ENCODE measurements at regions not wholly inside any gene's neighbourhood (a gene's known extent, or its start where the extent isn't known, plus 50 kb on each side); places are given as distances from the start of the nearest gene placed in this dataset.

DNA sequence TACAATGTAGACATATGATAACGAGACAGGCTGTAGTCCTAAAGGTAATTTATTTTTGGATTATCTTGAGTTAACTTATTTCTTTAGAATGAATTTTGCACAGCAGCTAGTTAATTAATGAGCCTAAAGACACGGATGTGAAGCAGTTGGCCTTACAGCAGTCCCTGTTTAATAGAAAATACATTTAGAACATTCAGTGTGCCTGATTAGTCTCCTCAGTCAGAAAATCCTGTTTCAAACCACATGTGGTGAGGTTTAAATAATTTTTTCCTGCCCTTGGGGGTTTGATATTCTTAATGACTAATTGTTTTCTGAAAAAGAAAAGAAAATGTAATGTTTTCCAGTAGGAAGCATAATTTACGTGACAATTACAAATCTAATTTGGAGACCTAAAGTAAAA lies 494.2 kb upstream of the CDH8 start:
- H3K4me1 ChIP-seq = no peaks in the 10 kb centered on the region
- ATAC-seq (no peak), DNase-seq (no peak)
- intact Hi-C loops (cut with DNase I) = no loop called here
- TF ChIP-seq, protein P1, sequence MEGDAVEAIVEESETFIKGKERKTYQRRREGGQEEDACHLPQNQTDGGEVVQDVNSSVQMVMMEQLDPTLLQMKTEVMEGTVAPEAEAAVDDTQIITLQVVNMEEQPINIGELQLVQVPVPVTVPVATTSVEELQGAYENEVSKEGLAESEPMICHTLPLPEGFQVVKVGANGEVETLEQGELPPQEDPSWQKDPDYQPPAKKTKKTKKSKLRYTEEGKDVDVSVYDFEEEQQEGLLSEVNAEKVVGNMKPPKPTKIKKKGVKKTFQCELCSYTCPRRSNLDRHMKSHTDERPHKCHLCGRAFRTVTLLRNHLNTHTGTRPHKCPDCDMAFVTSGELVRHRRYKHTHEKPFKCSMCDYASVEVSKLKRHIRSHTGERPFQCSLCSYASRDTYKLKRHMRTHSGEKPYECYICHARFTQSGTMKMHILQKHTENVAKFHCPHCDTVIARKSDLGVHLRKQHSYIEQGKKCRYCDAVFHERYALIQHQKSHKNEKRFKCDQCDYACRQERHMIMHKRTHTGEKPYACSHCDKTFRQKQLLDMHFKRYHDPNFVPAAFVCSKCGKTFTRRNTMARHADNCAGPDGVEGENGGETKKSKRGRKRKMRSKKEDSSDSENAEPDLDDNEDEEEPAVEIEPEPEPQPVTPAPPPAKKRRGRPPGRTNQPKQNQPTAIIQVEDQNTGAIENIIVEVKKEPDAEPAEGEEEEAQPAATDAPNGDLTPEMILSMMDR (IDR thresholded peaks at IDR 0.05) = no peak
- H3K27ac ChIP-seq = no peak overlapping the region
- H3K4me3 ChIP-seq = no peak overlapping the region
- no peaks in the 10 kb centered on the region for H3K27me3 ChIP-seq
- H3K36me3 ChIP-seq = no peaks in the 10 kb centered on the region
- no peaks in the 10 kb centered on the region for H3K9me3 ChIP-seq

- no peak overlapping the region for H3K4me3 ChIP-seq
- no peak for ATAC-seq
- H3K4me1 ChIP-seq = no peaks in the 10 kb centered on the region
- no peak for DNase-seq
- no peaks in the 10 kb centered on the region for H3K9me3 ChIP-seq
- intact Hi-C loops (cut with DNase I) = no loop called here
- no peak overlapping the region for H3K27ac ChIP-seq
- H3K36me3 ChIP-seq = no peaks in the 10 kb centered on the region
- TF ChIP-seq, protein P1 (IDR thresholded peaks at IDR 0.05) = no peak
- H3K27me3 ChIP-seq = no peaks in the 10 kb centered on the region
Observed at GRCh38 chr16:62516001-62516400, 479.8 kb upstream of the CDH8 start.

DNA sequence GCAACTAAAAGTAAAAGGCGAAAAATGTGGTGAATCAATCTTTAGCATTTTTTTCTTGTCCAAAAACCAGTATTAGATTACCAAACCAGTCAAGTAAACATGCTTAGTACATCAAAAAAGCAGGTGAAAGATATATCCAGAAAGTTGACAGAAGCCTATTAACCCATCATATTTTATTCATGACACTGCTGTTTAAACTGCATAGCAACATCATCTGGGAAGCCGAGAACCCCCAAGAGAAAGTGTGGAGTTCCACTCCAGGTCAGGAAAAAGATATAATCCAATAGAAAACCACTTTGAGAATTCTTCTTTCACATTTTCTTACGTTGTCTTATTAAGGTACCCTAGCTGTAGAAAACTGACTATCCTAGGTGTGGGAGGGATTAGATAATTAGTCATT lies 466.8 kb upstream of the CDH8 start:
- no peaks in the 10 kb centered on the region for H3K9me3 ChIP-seq
- H3K4me3 ChIP-seq = no peak overlapping the region
- H3K36me3 ChIP-seq = no peaks in the 10 kb centered on the region
- TF ChIP-seq, protein P1 (IDR thresholded peaks at IDR 0.05) = no peak
- no peak for DNase-seq
- intact Hi-C loops (cut with DNase I) = no loop called here
- no peaks in the 10 kb centered on the region for H3K4me1 ChIP-seq
- H3K27ac ChIP-seq = no peak overlapping the region
- H3K27me3 ChIP-seq = no peaks in the 10 kb centered on the region
- no peak for ATAC-seq

DNA sequence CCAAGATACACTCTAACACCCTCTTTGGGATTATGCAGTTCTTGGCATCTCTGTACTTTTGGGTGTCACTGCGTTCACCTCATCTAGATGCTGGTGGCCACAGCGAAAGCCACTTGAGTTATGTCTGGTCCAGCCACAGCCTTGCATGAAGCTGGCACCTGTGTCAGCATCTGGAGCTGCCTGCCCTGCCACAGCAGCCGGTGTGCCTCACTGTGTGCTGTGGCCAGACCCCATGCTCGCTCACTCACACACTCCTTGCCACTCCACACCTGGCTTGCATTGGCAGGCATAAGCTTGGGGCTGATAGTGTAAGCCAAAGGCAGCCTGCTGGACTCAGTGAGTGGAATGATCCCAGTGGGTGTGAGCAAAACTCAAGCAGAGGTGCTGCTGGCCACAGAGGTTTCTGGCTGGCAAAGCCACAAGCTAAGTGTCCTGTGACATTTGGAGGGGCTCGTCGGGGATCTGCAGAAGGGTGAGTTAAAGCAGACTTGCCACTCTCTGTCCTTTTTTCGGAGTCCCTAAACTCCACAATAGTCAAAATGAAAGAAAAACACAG lies 442.7 kb upstream of the CDH8 start:
- H3K27me3 ChIP-seq = no peaks in the 10 kb centered on the region
- no peaks in the 10 kb centered on the region for H3K4me1 ChIP-seq
- intact Hi-C loops (cut with DNase I) = no loop called here
- H3K4me3 ChIP-seq = no peak overlapping the region
- no peaks in the 10 kb centered on the region for H3K36me3 ChIP-seq
- TF ChIP-seq, protein P1 (IDR thresholded peaks at IDR 0.05) = no peak
- ATAC-seq (no peak), DNase-seq (no peak)
- no peak overlapping the region for H3K27ac ChIP-seq
- H3K9me3 ChIP-seq = no peaks in the 10 kb centered on the region

- no peaks in the 10 kb centered on the region for H3K4me1 ChIP-seq
- no peaks in the 10 kb centered on the region for H3K27me3 ChIP-seq
- no peaks in the 10 kb centered on the region for H3K36me3 ChIP-seq
- no peaks in the 10 kb centered on the region for H3K9me3 ChIP-seq
- no peak for DNase-seq
- no peak for ATAC-seq
- intact Hi-C loops (cut with DNase I) = no loop called here
- no peak overlapping the region for H3K4me3 ChIP-seq
- no peak overlapping the region for H3K27ac ChIP-seq
- TF ChIP-seq, protein P1 (IDR thresholded peaks at IDR 0.05) = no peak
Observed at GRCh38 chr16:62477796-62478195, 441.6 kb upstream of the CDH8 start.

DNA sequence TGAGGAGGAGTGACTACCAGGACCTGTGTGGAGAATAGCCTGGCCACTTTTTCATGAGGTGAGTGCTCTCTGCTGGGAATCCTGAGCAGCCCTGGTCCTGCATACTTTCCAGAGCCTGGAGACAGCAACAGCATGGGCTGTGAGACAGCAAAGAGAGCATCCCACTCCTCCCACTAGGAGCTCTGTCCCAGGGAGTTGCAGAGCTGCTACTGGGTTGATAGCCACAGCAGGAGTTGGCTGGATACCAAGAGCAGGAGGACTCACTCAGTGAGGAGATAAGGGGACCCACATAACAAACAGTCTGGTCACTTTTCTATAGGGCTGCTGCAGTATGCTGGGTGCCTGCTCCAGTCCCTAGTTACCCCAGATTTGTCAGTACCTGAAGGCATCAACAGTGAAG lies 439.3 kb upstream of the CDH8 start:
- Histone ChIP-seq H3K27me3 (no peaks in the 10 kb centered on the region), H3K27ac (no peak overlapping the region), H3K4me3 (no peak overlapping the region), H3K9me3 (no peaks in the 10 kb centered on the region), H3K4me1 (no peaks in the 10 kb centered on the region), H3K36me3 (no peaks in the 10 kb centered on the region)
- no peak for ATAC-seq
- TF ChIP-seq, protein P1 (IDR thresholded peaks at IDR 0.05) = no peak
- DNase-seq = no peak
- intact Hi-C loops (cut with DNase I) = no loop called here

Data from upper lobe of right lung (tissue), 1 donor.